Esophagus mucosa (tissue), 1 donor: ENCODE measurements at regions not wholly inside any gene's neighbourhood (a gene's known extent, or its start where the extent isn't known, plus 50 kb on each side); places are given as distances from the start of the nearest gene placed in this dataset.
"Not testable (repeated sequence)": the region's sequence is repeated elsewhere in the genome, so short reads cannot be mapped to it uniquely, and the experiment has no call there.

Experiments
- ATAC-seq: fragments of 200-7000 bp; cut with Tn5 transposase; one replicate; pipeline ENCODE4 v1.9.1; 2020
- donor health status: DM: yes; HTN: yes; CAD: no.

DNA sequence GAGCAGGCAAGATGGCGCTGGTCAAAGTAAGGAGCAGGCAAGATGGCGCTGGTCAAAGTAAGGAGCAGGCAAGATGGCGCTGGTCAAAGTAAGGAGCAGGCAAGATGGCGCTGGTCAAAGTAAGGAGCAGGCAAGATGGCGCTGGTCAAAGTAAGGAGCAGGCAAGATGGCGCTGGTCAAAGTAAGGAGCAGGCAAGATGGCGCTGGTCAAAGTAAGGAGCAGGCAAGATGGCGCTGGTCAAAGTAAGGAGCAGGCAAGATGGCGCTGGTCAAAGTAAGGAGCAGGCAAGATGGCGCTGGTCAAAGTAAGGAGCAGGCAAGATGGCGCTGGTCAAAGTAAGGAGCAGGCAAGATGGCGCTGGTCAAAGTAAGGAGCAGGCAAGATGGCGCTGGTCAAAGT, 382.7 kb downstream of the GLRX3 start:
- not testable (repeated sequence) for ATAC-seq

DNA sequence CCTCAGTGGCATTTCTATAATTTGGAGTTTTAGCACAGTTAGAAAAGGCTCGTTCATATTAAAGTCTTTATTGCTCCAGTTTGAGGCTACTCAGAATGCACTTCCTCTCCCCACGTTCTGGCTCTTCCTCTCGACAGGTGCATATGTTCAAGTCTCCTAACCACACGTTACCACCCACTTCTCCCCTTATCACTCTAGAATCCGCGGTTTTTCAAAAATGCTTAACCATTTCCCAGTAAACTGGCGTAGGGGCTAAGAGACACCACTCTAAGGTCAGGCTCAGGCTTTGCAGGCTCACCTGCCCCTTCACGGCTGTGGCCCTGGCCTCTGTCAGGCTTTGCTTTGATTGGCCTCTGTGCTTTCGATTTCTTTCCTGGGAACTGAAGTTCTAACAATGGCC, 383.6 kb downstream of the GLRX3 start:
- ATAC-seq, result no peak

DNA sequence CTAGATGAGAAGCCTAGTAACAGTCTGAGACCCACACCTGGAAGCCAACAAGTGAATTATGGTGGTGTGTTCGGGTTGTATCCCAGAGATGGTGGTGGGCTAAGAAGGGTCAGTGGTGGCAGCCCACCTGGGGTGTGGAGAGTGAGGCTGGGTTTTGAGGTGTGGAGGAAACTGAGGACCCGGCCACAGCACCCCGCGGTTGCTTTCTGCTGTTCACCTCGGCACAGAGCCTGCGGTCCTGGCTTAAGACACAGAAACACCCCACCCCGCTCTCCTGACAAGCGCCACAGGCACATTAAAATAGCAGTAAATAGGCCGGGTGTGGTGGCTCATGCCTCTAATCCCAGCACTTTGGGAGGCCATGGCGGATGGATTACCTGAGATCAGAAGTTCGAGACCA, 395.1 kb downstream of the GLRX3 start:
- ATAC-seq, result no peak

DNA sequence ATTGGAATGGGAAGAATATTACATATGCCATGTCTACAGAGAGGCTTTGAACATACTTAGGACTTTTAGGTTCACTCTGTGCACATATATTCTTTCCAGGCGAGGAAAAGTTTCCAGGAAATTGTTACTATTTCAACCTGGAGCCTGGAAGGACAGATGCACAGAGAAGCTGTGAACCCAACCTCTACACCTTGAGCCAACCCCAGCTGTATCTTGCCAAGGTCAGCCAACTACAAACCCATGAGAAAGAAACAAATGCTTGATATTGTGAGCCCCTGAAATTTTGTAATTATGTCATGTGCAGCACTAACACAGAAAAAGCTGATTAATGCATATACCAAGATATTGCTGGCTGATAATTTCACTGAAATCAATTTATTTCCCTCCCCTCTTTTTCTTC, 404.9 kb downstream of the GLRX3 start:
- ATAC-seq, result no peak

DNA sequence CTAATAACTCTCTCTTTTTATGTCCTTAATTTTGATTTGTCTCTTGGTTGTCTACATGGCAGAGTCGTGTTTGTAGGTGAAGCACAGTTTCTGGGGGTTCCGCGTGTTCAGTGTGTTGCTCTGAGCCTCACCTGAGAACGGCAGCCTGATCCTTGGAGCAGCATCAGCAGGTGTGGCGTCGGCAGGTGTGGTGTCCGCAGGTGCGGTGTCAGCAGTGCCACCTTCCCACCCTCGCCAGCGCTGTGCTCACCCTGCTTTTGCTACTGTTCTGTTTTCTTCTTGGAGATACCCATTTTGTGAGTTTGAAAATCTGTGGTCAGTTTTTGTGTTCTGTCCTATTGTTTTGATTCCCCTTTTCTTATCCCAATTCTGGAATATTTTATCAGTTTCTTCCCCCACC, 406.6 kb downstream of the GLRX3 start:
- no peak for ATAC-seq

DNA sequence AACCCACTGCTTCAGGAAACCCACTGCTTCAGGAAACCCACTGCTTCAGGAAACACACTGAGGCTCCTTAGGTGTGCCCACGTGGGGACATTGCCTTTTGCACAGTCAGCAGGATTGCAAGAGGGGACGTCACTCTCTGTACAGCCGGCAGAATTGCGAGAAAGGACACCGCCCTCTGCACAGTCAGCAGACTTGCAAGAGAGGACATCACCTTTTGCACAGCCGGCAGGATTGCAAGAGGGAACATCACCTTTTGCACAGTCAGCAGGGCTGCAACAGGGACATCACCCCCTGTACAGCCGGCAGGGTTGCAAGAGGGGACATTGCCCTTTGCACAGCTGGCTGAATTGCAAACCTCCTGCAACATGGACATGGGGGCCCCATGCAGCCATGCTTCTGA, 407.6 kb downstream of the GLRX3 start:
- no peak for ATAC-seq

DNA sequence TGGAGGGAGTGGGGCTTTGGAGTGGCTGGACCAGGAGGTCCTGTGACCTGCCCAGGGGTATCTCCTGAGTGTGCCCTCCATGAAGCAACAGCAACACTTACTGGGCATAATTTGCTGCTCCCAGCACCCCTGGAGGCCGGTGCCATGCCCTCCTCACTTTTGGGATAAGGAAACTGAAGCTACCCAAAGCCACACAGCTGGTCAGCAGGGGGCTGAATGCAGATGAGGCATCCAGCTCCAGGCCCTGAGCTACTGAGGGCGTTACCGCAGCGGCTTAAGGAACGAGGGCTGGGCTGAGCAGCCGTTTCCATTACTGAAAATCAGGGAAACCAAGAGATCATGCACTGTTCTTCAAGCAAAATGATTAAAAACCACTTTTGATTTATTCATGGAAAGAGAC, 408.9 kb downstream of the GLRX3 start:
- ATAC-seq, result no peak

DNA sequence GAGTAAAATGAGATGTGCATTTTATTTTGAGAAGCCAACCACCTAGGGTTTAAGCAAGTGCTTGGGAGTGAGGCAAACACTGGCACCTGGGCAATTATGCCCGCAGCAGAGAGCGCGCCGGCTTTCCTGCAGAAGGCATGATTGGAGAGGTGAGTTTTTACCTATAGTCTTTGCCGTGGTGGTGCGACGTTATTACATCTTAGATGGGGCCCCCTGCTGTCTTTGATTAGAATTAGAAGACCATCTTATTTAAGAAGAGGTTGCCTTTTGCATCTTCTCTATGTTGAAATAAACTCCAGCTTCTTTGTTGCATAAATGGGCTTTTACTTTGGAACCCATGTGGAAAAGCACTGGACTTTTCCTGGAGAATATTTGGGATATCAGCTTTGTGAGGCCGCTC, 409.5 kb downstream of the GLRX3 start:
- no peak for ATAC-seq

DNA sequence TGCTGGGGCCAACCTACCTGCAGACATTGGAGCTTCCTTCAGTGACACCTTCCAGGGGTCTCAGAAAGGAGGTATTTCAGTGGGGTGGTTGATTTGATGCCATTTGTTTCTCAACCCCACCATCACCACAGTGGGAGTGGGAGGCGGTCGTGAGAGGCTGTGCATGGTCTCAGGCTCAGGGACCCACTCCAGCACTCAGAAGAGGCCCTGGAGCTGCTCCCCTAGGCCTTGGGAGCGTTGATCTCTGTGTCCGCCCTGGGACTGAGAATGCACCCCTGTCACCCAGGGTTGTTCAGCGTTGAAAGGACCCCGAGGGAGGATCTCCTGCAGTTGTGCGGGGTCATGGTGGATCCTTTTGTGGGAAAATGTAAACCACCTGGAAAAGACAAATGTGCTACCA, 410.6 kb downstream of the GLRX3 start:
- no peak for ATAC-seq

DNA sequence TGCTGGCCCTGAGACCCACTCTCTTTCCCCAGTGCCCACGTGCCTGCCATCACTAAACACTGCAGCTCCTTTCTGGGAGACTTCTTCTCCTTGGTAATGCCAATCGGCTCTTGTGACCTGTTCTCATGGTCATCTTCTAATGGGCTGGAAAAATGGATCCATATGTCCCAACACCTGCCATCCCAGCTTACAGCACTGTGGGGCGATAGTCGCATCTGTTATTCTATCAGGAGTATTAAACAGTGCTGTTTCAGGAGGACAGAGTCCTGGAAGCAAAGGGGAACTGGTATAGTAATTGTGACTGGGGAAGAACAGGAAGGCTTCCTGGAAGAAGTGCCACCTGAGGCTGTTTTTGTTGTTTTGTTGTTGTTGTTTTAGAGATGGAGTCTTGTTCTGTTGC, 411.2 kb downstream of the GLRX3 start:
- no peak for ATAC-seq

DNA sequence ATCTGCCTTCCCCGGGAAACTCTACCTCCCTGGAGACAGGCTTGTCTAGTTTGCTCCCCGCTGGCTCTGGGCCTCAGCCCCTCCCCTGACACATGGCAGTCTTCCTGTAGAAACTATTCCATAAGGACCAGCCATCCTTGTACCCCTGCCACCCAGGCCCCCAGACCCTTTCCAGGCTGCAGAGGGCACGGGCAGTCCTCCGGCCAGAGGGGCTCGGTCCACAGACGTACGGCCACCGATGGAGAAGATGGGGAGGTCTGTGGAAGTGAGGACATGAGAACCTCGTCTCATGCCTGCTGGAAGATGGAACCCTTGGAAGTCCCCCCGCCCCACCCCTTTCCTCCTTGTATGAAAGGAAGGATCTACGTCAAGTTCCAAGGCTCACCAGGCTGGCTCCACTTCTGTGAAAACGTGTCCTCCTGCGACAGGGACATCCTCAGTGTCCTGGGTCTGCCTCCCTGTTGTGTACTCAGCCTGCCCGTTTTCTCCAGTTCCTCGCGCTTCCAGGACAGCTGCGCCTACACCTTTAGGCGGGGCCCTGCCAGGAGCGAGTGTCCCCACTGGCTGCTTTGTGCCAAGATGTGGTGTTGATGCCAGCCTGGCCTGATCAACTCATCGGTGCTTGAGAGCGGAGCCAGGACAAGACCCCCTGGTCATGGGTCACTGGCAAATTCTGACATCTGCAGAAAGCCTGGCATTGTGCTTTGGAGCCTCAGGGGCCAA, 414.9 kb downstream of the GLRX3 start:
- ATAC-seq, result no peak

DNA sequence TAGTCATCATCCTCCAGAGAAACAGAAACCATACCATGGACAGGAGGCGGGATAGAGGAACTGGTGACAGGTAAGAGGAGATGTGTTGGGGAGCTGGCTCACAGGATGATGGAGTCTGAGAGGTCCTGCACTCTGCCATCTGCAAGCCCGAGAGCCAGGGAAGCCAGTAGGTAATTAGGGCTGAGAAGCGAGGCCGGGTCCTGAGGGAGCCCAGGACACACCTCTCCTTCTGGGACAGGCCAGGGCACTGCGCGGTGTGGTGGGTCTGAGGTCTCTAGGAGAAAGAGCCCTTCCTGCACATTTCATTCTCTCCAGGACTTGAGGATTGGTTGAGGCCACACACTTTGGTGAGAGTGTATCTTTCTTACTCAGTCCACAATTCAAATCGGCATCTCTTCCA, 415.5 kb downstream of the GLRX3 start:
- ATAC-seq, result no peak

DNA sequence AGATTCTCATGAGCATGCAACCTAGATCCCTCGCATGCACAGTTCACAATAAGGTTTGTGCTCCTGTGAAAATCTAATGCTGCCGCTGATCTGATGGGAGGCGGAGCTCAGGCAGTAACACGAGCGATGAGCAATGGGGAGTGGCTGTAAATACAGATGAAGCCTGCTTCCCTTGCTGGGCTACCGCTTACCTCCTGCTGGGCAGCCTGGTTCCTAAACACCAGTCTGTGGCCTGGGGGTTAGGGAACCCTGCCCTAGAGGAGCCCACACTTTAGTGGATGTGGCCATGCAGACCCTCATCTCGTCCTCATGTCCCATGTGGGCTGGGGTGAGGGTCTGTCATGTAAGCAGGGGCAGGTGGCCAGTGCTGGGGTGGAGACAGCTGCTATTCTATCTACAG, 417.6 kb downstream of the GLRX3 start:
- ATAC-seq, result no peak

DNA sequence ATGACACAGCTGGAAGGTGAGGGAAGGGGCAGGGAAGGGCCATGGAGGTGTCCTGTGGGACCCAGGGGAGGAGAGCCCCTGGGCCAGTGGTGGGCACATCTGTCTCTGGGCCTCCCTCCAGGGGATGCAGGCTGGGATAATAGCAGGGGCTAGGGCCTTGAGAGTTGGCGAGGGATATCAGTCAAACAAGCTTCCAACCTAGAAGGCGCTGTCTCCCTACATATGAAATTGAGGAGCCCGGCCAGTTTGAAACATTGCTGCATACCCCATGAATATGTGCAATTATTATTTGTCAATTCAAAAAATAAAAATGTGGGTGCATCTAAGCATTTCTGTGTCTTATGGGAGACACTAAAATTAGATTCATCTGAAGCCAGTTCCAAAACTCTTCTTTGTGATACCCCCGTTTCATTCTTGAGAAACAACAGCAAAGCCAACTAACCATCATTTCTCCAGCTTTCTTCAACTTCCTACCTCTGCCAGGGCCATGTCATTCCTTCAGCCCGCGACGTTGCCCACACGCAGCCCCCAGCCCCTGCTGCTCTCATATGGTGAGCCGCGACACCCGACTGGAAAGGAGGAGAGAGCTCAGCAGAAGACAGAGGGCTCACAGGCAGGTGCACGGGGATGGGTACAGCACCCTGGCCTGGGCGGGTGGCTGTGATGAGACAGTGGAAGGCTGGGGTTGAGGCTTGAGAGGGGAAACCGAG, 418.7 kb downstream of the GLRX3 start:
- no peak for ATAC-seq

DNA sequence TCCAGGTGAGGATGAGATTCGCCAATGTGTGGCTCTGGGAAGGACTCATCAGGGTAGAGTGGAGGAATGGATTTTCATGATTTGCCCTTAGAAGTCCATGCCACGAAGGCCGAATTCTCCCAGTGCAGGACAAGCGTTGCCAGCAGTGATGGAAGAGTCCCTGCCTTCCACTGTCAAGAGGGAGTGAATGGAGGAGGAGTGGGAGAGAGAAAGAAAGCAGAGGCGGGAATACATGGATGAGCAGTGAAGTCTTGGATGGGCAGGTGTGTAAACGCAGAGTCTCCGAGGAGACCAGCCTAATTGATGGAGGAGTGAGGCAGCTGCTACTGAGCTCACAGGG, 419.2 kb downstream of the GLRX3 start:
- ATAC-seq, result no peak

DNA sequence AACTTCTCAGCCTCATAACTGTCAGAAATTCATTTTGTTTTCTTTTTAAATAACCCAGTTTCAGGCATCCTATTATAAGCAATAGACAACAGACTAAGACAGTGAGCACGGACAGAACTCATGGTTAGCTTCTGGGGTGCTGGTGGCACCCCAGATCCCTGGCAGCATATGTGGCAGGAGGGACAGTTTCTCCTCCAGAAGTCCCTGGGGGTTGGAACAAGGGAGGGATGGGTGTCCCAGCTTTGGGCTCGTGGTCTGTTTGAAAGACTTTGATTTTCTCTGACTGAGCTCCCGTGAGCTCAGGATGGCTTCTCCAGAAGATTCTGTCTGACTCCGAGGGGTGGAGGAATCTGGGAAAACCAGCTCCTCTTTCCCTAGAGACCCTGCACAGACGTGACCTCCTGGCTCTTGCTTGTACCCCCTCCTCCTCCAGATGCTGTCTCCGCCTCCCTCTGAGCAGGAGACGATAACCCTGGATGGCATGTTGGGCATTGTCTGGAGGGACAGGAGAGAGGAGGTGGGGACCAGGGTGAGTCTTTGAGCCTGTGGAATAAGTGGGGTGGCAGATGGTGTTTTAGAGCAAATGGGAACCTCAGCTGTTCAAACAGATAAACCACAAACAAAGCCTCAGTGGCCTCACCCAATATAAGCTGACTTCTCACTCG, 421.1 kb downstream of the GLRX3 start:
- ATAC-seq, result no peak

DNA sequence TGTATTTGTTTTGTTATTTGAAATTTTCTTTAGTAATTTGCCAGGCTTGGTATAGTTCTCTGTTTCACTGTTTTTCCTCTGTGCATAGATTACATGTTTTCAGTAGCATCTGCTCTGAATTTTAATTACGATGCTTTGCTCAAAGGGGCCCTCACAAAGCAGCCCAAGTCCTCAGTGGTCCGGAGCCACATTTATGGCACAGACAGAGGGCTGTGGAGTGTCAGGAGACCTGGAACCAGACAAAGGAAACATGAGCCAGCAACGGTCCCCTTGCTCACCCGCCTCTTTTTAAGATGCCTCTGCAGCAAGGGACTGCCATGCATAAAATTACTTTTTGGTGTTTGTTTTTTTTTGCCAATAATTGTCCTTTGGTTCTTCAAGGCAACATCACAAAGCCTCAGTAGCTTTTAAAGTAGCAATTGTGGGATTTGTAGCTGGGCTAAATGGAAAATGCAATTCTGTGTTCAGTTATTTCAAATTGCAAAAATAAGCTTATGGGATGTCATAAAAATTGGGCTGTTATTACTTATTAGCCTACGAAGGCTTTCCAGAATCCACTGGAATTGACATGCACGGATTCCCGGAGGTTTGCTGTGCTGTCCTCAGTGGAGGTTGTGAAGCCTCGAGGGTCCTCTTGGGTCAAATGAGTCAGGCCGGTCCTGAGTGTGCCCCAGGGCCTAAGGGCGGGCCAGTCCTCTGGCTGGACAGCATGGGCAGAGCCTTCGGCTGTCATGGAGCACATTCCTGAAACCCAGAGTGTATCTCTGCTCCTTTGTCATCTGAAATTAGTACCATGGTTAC, 422.8 kb downstream of the GLRX3 start:
- ATAC-seq, result no peak

DNA sequence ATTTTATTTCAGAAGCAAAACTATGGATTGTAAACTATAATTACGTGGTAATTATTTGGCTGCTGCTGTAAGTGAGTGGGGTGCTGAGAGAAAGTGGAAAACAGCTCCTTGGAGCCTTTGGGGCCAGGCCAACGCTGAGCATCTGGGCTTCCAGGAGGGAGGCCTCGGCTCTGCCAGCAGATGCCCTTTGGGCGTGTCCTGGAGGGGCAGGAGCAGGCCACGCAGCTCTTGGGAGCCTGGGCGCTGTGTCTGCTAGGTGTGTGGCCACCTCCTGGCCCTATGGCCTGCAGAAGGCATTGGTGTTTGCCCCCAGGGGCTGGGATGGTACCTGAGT, 423.3 kb downstream of the GLRX3 start:
- no peak for ATAC-seq

DNA sequence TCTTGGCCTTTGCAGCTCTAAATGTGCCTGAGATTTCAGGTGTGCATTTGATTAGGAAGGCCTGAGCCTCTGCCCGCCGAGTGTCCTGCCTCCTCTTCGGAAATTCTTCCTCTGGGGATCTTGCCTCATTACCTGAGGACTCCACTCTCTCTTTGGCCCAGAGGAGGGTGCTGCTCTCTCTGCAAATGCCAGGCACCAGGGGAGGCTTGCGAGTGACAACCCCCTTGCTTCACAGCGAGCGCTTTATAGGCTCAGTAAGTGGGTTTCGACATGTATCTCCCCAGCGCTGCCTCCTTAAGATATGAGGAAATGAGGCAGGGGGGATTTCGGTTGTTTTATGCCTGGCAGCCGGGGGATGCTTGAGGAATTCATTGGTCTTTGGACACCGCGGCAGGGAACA, 423.9 kb downstream of the GLRX3 start:
- no peak for ATAC-seq

DNA sequence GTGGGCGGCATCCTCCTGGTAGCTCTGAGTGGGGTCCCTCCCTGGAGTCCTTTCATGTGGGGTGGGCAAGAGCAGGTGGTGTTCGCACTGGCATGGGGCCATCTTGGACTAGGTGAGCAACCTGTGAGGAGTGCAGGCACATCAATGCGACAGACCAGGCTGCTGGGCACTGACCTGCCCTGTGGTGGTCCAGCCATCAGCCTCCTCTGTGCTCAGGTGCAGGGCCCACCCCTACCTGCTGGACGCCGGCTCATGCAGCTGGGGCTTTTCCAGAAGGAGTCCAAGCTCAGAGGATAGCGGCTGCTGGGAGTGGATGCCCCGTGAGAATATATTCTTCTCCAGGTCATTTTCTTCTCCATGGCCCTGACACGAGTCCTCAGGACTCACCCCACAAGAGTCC, 424.4 kb downstream of the GLRX3 start:
- peak; percentile 28 for ATAC-seq

DNA sequence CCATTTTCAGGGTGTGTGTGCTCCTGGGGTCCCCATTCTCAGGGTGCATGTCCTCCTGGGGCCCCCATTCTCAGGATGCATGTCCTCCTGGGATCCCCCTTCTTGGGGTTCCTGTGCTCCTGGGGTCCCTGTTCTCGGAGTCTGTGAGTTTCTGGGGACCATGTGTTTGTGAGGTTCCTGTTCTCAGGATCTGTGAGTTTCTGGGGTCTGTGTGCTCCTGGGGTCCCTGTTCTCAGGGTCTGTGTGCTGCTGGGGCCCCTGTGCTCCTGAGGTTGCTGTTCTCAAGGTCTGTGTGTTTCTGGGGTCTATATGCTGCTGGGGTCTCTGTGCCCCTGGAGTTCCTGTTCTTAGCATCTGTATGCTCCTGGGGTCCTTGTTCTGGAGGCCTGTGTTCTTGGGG, 425.5 kb downstream of the GLRX3 start:
- no peak for ATAC-seq

DNA sequence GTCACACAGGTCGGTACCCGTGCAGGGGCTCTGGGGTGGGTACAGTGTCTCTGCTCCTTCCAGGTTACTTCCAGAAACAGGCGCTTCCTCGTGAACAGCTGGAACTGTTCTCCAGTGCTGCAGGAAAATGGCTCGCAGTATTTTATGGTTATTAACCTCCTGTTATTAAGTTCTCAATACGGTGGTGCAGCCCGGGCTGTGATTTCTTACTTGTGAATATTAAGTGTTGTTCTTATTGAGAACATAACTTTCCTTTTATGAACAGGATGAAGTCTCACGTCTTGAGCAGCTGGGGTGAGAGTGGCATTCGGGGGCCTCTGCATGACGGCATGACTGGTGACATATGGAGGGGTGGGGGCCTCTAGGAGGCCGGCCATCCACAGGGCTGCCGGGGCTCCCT, 430.8 kb downstream of the GLRX3 start:
- ATAC-seq, result no peak

DNA sequence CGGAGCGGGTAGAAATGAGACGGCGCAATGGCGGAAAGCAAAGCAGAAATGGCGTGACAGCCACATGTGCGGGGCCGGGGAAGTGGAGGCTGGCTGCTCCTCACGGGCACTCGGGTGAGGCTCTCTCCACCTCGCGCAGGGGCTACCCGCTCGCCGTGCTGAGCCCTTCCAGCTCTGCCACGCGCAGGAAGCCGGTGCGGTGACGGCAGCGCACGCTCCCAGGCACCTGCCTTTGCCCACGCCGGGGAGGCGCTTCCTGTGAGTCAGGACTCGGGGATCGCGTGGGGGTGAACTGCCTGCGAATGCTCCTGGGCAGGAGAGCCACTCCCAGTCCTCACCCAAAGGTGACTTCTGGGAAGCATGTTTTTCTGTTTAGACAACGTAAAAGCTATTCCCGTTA, 431.2 kb downstream of the GLRX3 start:
- ATAC-seq, result no peak

DNA sequence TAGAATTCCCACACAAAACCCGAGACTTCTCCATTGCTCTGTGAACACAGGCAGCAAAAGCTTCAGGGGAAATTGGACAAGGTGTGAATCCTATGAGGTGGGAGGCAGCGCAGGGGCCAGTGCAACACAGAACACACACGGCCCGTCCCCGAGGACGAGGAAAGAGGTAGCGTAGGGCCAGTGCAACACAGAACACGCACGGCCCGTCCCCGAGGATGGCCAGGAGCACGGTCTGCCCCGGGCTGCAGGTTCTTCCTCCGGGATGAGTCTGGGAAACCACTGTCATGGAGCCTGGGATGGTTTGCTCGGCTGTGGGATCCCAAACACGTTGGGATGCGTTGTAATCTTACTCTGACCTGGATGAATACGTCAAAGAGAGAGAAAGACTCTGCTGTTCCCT, 432.1 kb downstream of the GLRX3 start:
- no peak for ATAC-seq
